ENCODE measurements at regions not wholly inside any gene's neighbourhood (a gene's known extent, or its start where the extent isn't known, plus 50 kb on each side); places are given as distances from the start of the nearest gene placed in this dataset.

GRCh38 chr11:69409812-69410645, 71.4 kb upstream of the LINC01488 start:
- Histone ChIP-seq H3K4me1 (ENCODE audit: control insufficient read depth, insufficient read depth, low read length) (no peaks in the 10 kb centered on the region), H3K9ac (ENCODE audit: low read length in 2 of 2) (no peak overlapping the region), H3K36me3 (ENCODE audit: control insufficient read depth in 2 of 2, insufficient read depth in 2 of 2, low read length in 2 of 2) (no peaks in the 10 kb centered on the region), H3K27me3 (ENCODE audit: control insufficient read depth in 1 of 2, insufficient read depth in 2 of 2, low read length in 2 of 2) (peaks cover 0 to 4% of the 10 kb centered on the region in 2 donors), H3K9me3 (ENCODE audit: control insufficient read depth in 2 of 2, low read length in 2 of 2) (no peaks in the 10 kb centered on the region), H3K27ac (ENCODE audit: low read length) (no peak overlapping the region), H3K4me3 (ENCODE audit: low read length in 2 of 2) (no peak overlapping the region)

GRCh38 chr11:69411257-69411924, 70.1 kb upstream of the LINC01488 start:
- H3K9ac ChIP-seq (ENCODE audit: low read length in 2 of 2), result no peak overlapping the region
- H3K9me3 ChIP-seq (ENCODE audit: control insufficient read depth in 2 of 2, low read length in 2 of 2), result no peaks in the 10 kb centered on the region
- H3K4me3 ChIP-seq (ENCODE audit: low read length in 2 of 2), result no peak overlapping the region
- H3K27me3 ChIP-seq (ENCODE audit: control insufficient read depth in 1 of 2, insufficient read depth in 2 of 2, low read length in 2 of 2), result peaks cover 0 to 4% of the 10 kb centered on the region in 2 donors
- no peak overlapping the region for H3K27ac ChIP-seq (ENCODE audit: low read length)
- peaks cover 4% of the 10 kb centered on the region for H3K4me1 ChIP-seq (ENCODE audit: control insufficient read depth, insufficient read depth, low read length)
- H3K36me3 ChIP-seq (ENCODE audit: control insufficient read depth in 2 of 2, insufficient read depth in 2 of 2, low read length in 2 of 2), result no peaks in the 10 kb centered on the region

GRCh38 chr11:69413015-69413801, 68.3 kb upstream of the LINC01488 start:
- H3K9ac ChIP-seq (ENCODE audit: low read length in 2 of 2), result no peak overlapping the region
- no peak overlapping the region for H3K4me3 ChIP-seq (ENCODE audit: low read length in 2 of 2)
- peaks cover 0 to 4% of the 10 kb centered on the region in 2 donors for H3K27me3 ChIP-seq (ENCODE audit: control insufficient read depth in 1 of 2, insufficient read depth in 2 of 2, low read length in 2 of 2)
- no peak overlapping the region for H3K27ac ChIP-seq (ENCODE audit: low read length)
- no peaks in the 10 kb centered on the region for H3K36me3 ChIP-seq (ENCODE audit: control insufficient read depth in 2 of 2, insufficient read depth in 2 of 2, low read length in 2 of 2)
- H3K4me1 ChIP-seq (ENCODE audit: control insufficient read depth, insufficient read depth, low read length), result peaks cover 8% of the 10 kb centered on the region
- no peaks in the 10 kb centered on the region for H3K9me3 ChIP-seq (ENCODE audit: control insufficient read depth in 2 of 2, low read length in 2 of 2)

GRCh38 chr11:69413993-69414392, 67.5 kb upstream of the LINC01488 start:
- peaks cover 8% of the 10 kb centered on the region for H3K4me1 ChIP-seq (ENCODE audit: control insufficient read depth, insufficient read depth, low read length)
- no peak overlapping the region for H3K4me3 ChIP-seq (ENCODE audit: low read length in 2 of 2)
- no peak overlapping the region for H3K27ac ChIP-seq (ENCODE audit: low read length)
- no peak overlapping the region for H3K9ac ChIP-seq (ENCODE audit: low read length in 2 of 2)
- no peaks in the 10 kb centered on the region for H3K9me3 ChIP-seq (ENCODE audit: control insufficient read depth in 2 of 2, low read length in 2 of 2)
- no peaks in the 10 kb centered on the region for H3K36me3 ChIP-seq (ENCODE audit: control insufficient read depth in 2 of 2, insufficient read depth in 2 of 2, low read length in 2 of 2)
- peaks cover 0 to 4% of the 10 kb centered on the region in 2 donors for H3K27me3 ChIP-seq (ENCODE audit: control insufficient read depth in 1 of 2, insufficient read depth in 2 of 2, low read length in 2 of 2)

- Histone ChIP-seq H3K4me3 (ENCODE audit: low read length in 2 of 2) (no peak overlapping the region), H3K27ac (ENCODE audit: low read length) (no peak overlapping the region), H3K36me3 (ENCODE audit: control insufficient read depth in 2 of 2, insufficient read depth in 2 of 2, low read length in 2 of 2) (no peaks in the 10 kb centered on the region), H3K9ac (ENCODE audit: low read length in 2 of 2) (no peak overlapping the region), H3K4me1 (ENCODE audit: control insufficient read depth, insufficient read depth, low read length) (peaks cover 8% of the 10 kb centered on the region), H3K9me3 (ENCODE audit: control insufficient read depth in 2 of 2, low read length in 2 of 2) (no peaks in the 10 kb centered on the region), H3K27me3 (ENCODE audit: control insufficient read depth in 1 of 2, insufficient read depth in 2 of 2, low read length in 2 of 2) (no peaks in the 10 kb centered on the region)
These were observed 66.7 kb upstream of the LINC01488 start for GRCh38 chr11:69414773-69415187.

- Histone ChIP-seq H3K9me3 (ENCODE audit: control insufficient read depth in 2 of 2, low read length in 2 of 2) (no peaks in the 10 kb centered on the region), H3K4me1 (ENCODE audit: control insufficient read depth, insufficient read depth, low read length) (peaks cover 11% of the 10 kb centered on the region), H3K9ac (ENCODE audit: low read length in 2 of 2) (no peak overlapping the region), H3K27me3 (ENCODE audit: control insufficient read depth in 1 of 2, insufficient read depth in 2 of 2, low read length in 2 of 2) (no peaks in the 10 kb centered on the region), H3K27ac (ENCODE audit: low read length) (no peak overlapping the region), H3K36me3 (ENCODE audit: control insufficient read depth in 2 of 2, insufficient read depth in 2 of 2, low read length in 2 of 2) (no peaks in the 10 kb centered on the region), H3K4me3 (ENCODE audit: low read length in 2 of 2) (no peak overlapping the region)
These were observed 65.9 kb upstream of the LINC01488 start for GRCh38 chr11:69415411-69416142.

- Histone ChIP-seq H3K9ac (ENCODE audit: low read length in 2 of 2) (no peak overlapping the region), H3K27ac (ENCODE audit: low read length) (no peak overlapping the region), H3K36me3 (ENCODE audit: control insufficient read depth in 2 of 2, insufficient read depth in 2 of 2, low read length in 2 of 2) (no peaks in the 10 kb centered on the region), H3K4me1 (ENCODE audit: control insufficient read depth, insufficient read depth, low read length) (peaks cover 12% of the 10 kb centered on the region), H3K9me3 (ENCODE audit: control insufficient read depth in 2 of 2, low read length in 2 of 2) (no peaks in the 10 kb centered on the region), H3K4me3 (ENCODE audit: low read length in 2 of 2) (no peak overlapping the region), H3K27me3 (ENCODE audit: control insufficient read depth in 1 of 2, insufficient read depth in 2 of 2, low read length in 2 of 2) (no peaks in the 10 kb centered on the region)
These were observed 65.3 kb upstream of the LINC01488 start for GRCh38 chr11:69416143-69416515.

- H3K9ac ChIP-seq (ENCODE audit: low read length in 2 of 2), result no peak overlapping the region
- no peak overlapping the region for H3K27ac ChIP-seq (ENCODE audit: low read length)
- no peaks in the 10 kb centered on the region for H3K9me3 ChIP-seq (ENCODE audit: control insufficient read depth in 2 of 2, low read length in 2 of 2)
- H3K27me3 ChIP-seq (ENCODE audit: control insufficient read depth in 1 of 2, insufficient read depth in 2 of 2, low read length in 2 of 2), result no peaks in the 10 kb centered on the region
- no peak overlapping the region for H3K4me3 ChIP-seq (ENCODE audit: low read length in 2 of 2)
- no peaks in the 10 kb centered on the region for H3K36me3 ChIP-seq (ENCODE audit: control insufficient read depth in 2 of 2, insufficient read depth in 2 of 2, low read length in 2 of 2)
- peaks cover 12% of the 10 kb centered on the region for H3K4me1 ChIP-seq (ENCODE audit: control insufficient read depth, insufficient read depth, low read length)
These were observed 64.4 kb upstream of the LINC01488 start for GRCh38 chr11:69416762-69417698.

- H3K36me3 ChIP-seq (ENCODE audit: control insufficient read depth in 2 of 2, insufficient read depth in 2 of 2, low read length in 2 of 2), result no peaks in the 10 kb centered on the region
- no peak overlapping the region for H3K27ac ChIP-seq (ENCODE audit: low read length)
- no peaks in the 10 kb centered on the region for H3K27me3 ChIP-seq (ENCODE audit: control insufficient read depth in 1 of 2, insufficient read depth in 2 of 2, low read length in 2 of 2)
- H3K4me1 ChIP-seq (ENCODE audit: control insufficient read depth, insufficient read depth, low read length), result peaks cover 12% of the 10 kb centered on the region
- no peaks in the 10 kb centered on the region for H3K9me3 ChIP-seq (ENCODE audit: control insufficient read depth in 2 of 2, low read length in 2 of 2)
- no peak overlapping the region for H3K4me3 ChIP-seq (ENCODE audit: low read length in 2 of 2)
- no peak overlapping the region for H3K9ac ChIP-seq (ENCODE audit: low read length in 2 of 2)
These were observed 63.8 kb upstream of the LINC01488 start for GRCh38 chr11:69417699-69418085.
